DMS 273 (cell line): ENCODE measurements at regions not wholly inside any gene's neighbourhood (a gene's known extent, or its start where the extent isn't known, plus 50 kb on each side); places are given as distances from the start of the nearest gene placed in this dataset.
A peak's percentile ranks its signal among the peaks of the same experiment; 100 is the strongest.

Experiments
- DNase-seq: peaks from one replicate; lab custom pipeline; 2025; ENCODE audit not compliant: unreplicated experiment; lab: John Stamatoyannopoulos, UW

DNA sequence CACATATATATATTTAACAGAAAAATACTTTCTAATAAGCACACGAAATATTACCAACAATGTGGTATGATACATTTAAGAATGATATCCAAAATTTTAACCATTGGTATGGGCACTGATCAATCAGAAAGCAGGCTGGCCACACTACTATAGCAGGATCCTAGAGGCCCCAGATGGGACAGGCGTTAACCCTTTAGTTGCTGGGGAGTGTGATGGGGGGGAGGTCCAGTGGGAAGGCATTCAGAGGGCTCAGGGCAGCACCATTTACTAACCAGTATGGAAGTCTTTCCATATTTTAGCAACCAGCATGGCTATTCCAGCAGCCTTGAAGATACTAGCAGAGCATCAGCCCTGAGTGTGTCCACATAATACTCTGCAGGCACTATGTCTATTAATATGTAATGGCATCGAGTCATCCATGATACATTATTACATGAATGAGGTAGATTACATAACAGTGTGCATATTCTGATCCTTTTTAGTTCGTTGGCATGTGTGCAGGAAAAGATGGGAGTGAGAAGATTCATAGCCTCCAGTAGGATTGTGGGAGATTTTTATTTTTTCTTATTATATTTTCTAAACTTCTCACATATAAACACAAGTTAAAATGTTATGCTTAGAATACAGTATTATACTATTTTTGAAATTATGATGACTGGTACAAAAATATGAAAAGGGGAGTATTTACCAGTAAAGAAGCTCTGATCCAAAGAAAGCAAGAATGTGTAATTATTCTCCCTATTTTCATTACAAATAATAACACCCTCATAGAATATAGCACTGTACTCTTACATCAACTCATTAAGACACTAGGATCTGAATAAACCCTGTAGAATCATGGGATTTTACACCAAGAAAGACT, 78.9 kb downstream of the FAM217A start:
- DNase-seq: no peak

DNA sequence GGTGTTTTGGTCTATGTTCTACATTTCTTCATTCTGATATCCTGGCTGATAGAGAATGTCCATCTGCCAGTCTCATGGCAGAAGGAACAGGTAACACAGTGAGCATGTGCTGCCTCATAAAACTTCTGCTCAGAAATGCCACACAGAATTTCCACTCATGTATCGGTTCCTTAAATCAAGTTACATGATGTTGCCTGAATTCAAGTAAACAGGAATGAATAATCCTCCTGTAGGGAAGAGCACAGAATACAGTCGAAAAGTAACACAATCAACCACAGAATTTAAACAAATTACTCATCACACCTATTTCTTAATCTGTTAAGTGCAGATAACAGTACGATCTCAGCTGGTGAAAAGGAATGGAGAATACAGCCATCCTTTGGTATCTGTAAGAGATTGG, 74.7 kb downstream of the FAM217A start:
- DNase-seq: no peak

GRCh38 chr6:4008324-4009047, 70.5 kb downstream of the FAM217A start:
- peak; percentile 80 for DNase-seq

- DNase-seq: no peak
Observed at GRCh38 chr6:4009486-4009885, 69.5 kb downstream of the FAM217A start.

- no peak for DNase-seq
Observed at GRCh38 chr6:4010048-4010447, 68.9 kb downstream of the FAM217A start.

GRCh38 chr6:4010689-4011090, 68.2 kb downstream of the FAM217A start:
- DNase-seq: no peak

- DNase-seq: no peak
Observed at GRCh38 chr6:4012826-4013225, 66.1 kb downstream of the FAM217A start.

DNA sequence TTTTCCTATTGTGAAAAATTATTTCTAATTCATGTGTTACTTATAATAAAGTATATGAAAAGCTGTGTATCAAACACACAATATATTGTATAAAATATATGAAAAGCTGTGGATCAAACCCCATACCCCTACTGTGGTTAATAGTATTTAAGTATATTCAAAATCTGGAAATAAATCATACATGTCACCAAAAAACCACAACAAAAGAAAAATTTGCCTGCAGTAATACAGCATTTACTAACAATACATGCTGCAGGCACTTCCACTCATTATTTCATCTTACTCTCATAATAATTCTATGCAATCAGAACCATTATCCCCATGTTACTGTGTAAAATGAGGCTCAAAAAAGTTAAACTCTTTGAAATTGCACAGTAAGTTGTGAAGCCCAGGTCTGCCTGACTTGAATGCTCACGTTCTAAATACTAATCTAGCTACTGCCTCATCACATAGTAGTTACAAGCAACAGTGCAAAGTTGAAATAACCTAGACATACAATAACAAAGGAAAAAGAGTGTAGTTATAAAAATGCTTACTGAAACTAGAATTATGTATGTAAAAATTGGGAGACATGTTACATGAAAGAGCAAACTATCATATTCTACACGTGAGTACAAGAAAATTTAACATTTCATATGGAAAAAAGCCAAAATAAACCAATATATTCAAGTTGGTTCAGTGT, 61.7 kb downstream of the FAM217A start:
- no peak for DNase-seq

GRCh38 chr6:4017834-4018170, 61.1 kb downstream of the FAM217A start:
- peak; percentile 85 for DNase-seq

DNA sequence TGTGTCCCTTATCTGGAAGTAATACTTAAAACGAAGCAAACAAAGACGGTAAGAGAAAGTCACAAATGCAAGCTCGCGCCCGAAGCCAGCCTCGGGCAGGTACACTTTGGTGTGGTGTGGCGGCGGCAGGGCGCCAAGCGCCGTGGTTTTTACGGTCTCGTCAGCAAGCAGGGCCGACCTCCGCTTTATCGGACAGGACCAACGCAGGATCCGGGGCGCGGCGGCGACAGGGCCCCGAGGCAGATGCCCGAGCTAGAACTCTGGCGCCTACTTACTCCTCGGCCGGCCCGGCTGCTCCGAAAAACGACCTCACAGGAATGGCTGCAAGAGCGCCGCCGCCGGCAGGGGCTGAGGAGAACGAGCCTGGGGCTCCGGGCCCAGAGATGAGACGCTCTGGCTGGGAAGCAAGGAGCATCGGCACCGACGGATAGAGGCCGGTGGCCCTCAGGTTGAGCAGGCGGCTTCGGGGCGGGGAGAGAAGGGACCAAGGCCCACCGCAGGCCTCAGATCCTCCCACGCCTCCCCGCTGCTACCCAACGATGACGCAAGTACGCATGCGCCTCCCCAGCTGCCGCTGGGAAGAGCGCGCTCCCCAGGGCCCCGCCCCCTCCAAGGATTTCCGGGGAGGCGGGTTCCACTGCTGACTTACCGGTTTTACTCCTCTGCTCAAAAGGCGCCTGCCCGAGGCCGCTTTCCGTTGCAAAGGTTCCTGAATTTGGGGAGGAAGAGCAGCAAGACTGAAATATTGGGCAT, 60.6 kb downstream of the FAM217A start:
- peak; percentile 99 for DNase-seq
